Colonic mucosa (tissue), 4 donors: ENCODE measurements at regions not wholly inside any gene's neighbourhood (a gene's known extent, or its start where the extent isn't known, plus 50 kb on each side); places are given as distances from the start of the nearest gene placed in this dataset.

ENCODE experiments used
- DNase-seq: peaks from one replicate; pipeline ENCODE4 v3.0.0-alpha.2; 2020
- H3K27ac ChIP-seq: fragments of 200-600 bp; one replicate; pipeline ENCODE4 v1.8.0; 2021
- H3K27me3 ChIP-seq: fragments of 200-600 bp; one replicate; pipeline ENCODE4 v1.8.0; 2021
- H3K36me3 ChIP-seq: fragments of 200-600 bp; one replicate; pipeline ENCODE4 v1.8.0; 2021
- H3K4me1 ChIP-seq: fragments of 200-600 bp; one replicate; pipeline ENCODE4 v1.8.0; 2021; ENCODE audit warnings: mild to moderate bottlenecking
- H3K4me3 ChIP-seq: fragments of 200-600 bp; one replicate; pipeline ENCODE4 v1.8.0; 2021
- H3K9ac ChIP-seq, 2 donors: one replicate each; pipeline ENCODE4 v1.7.0; 2013; ENCODE audit warnings: control low read depth in 2 of 2, low read depth in 2 of 2, low read length in 2 of 2
- H3K9me3 ChIP-seq: fragments of 200-600 bp; one replicate; pipeline ENCODE4 v1.8.0; 2021
- intact Hi-C: fragments of 100-400 bp; cut with DNase I; formaldehyde crosslinking; loops from one replicate; pipeline ENCODE4 v1.14.1; 2022
- TF ChIP-seq, protein P1 (sequence below): fragments of 200-600 bp; IDR thresholded peaks from one replicate; pipeline ENCODE4 v1.8.0; 2022; ENCODE audit warnings: antibody characterized with exemption, mild to moderate bottlenecking
- donor health status: healthy.
- donor health status: DM: no; HTN: no; CAD: no.
- donor health status: DM: no; HTN: no; CAD: no.

DNA sequence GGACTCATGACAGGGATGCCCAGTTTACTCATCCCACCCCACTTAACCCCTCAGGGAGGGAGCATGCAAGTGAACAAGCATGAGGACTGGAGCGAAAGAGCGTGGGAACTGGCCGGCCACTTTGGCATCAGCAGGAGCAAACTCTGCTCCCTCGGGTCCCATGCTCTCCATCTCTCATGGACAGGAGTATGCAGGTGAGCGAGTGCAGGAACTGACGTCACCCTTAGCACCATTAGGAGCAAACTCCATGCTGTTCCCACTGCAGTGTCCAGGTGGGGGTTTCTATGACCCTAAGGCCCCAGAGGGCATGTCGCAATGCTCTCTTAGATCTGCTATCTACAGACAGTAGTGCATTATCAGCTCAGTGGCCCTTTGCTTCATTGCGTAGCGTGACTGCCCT is 821.8 kb upstream of the LRFN5 start:
- Histone ChIP-seq H3K9me3 (no peaks in the 10 kb centered on the region), H3K9ac (no peak overlapping the region), H3K27me3 (no peaks in the 10 kb centered on the region), H3K36me3 (no peaks in the 10 kb centered on the region), H3K27ac (no peak overlapping the region), H3K4me1 (no peaks in the 10 kb centered on the region), H3K4me3 (no peak overlapping the region)
- TF ChIP-seq, protein P1, sequence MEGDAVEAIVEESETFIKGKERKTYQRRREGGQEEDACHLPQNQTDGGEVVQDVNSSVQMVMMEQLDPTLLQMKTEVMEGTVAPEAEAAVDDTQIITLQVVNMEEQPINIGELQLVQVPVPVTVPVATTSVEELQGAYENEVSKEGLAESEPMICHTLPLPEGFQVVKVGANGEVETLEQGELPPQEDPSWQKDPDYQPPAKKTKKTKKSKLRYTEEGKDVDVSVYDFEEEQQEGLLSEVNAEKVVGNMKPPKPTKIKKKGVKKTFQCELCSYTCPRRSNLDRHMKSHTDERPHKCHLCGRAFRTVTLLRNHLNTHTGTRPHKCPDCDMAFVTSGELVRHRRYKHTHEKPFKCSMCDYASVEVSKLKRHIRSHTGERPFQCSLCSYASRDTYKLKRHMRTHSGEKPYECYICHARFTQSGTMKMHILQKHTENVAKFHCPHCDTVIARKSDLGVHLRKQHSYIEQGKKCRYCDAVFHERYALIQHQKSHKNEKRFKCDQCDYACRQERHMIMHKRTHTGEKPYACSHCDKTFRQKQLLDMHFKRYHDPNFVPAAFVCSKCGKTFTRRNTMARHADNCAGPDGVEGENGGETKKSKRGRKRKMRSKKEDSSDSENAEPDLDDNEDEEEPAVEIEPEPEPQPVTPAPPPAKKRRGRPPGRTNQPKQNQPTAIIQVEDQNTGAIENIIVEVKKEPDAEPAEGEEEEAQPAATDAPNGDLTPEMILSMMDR, result no peak
- intact Hi-C loops, result no loop called here
- no peak for DNase-seq

DNA sequence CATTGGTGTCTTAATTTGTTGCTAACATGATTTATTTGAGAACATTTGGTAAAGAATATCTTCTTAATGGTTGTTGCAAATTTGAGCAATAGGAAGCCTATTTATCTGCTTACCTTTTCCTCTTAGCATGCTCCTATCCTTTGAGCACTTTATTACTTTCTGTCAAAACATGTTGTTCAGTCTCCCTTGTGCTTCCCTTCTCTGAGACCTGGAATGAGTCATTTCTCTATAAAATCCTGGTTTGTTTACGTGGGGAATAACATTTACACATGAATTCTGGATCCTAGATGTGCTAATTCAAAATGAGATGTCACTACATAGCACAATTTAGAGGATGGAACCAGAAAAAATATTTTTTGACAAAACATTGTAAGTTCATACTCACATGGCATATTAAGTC is 844.0 kb upstream of the LRFN5 start:
- no peak overlapping the region for H3K4me3 ChIP-seq
- intact Hi-C loops, result no loop called here

DNA sequence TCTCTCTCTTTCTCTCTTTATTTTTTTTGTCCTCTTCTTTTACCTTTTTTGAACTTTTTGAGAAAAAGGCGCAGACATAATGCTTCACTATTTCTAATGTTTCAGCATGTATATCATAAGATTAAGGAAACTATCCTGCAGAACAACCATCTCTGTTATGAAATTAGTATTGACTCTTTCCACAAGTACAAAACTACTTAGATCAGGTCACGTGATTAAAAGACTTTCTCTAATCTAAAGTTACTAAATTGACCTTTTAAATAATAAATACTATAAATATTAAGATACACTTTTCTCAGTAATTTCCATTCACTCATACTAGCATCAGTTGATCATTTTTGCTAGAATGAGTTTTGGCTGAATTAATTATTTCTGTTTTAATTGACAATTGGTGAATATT is 844.5 kb upstream of the LRFN5 start:
- no peak for DNase-seq

More for the DNA sequence above, 844.0 kb upstream of the LRFN5 start:
- no peak for DNase-seq
- Histone ChIP-seq H3K9me3 (no peaks in the 10 kb centered on the region), H3K27ac (no peak overlapping the region), H3K9ac (no peak overlapping the region), H3K27me3 (no peaks in the 10 kb centered on the region), H3K4me1 (no peaks in the 10 kb centered on the region), H3K36me3 (no peaks in the 10 kb centered on the region)
- TF ChIP-seq, protein P1, result no peak

DNA sequence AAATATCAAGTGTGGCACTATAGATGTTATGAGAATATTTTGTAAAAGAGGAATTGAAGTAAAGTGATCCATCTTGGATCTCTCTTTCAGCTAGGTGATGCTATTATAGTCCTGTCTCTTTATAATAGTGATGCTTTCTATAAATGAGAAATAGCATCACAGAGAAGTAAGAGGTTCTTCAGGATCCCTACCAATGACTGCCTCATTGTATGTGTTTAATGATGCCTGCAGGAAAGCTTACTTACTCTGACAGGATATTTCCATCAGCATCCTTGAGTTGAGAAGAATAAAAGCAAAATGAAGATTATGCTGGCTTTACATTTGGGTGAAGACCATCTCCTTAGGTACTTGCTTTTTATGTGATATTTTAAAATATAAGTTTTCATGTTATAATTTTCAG is 846.0 kb upstream of the LRFN5 start:
- no peaks in the 10 kb centered on the region for H3K27me3 ChIP-seq
- H3K9ac ChIP-seq, result no peak overlapping the region
- intact Hi-C loops, result no loop called here
- TF ChIP-seq, protein P1, result no peak
- no peaks in the 10 kb centered on the region for H3K9me3 ChIP-seq
- no peak overlapping the region for H3K27ac ChIP-seq
- no peak overlapping the region for H3K4me3 ChIP-seq
- no peak for DNase-seq
- no peaks in the 10 kb centered on the region for H3K4me1 ChIP-seq
- no peaks in the 10 kb centered on the region for H3K36me3 ChIP-seq

More for the DNA sequence above, 844.5 kb upstream of the LRFN5 start:
- TF ChIP-seq, protein P1, result no peak
- Histone ChIP-seq H3K36me3 (no peaks in the 10 kb centered on the region), H3K9me3 (no peaks in the 10 kb centered on the region), H3K27ac (no peak overlapping the region), H3K27me3 (no peaks in the 10 kb centered on the region), H3K9ac (no peak overlapping the region), H3K4me3 (no peak overlapping the region), H3K4me1 (no peaks in the 10 kb centered on the region)
- intact Hi-C loops, result no loop called here

DNA sequence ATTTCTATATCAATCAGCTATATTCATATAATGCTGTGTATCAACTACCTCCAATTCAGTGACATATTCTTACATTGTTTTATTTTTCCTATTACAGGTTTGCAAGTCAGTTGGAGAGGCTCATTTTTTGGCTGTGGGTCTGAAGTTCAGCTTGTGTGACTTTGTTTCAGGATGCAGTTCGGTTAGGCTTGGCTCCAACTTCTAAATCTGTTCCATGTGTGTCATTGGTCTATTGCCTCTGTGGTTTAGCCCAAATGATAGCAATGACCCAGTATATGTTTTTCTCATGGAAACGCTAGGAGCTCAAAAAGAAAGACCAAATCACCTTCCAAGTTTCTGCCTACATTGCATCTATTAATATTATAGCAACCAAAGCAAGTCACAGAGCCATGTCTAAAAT is 848.6 kb upstream of the LRFN5 start:
- TF ChIP-seq, protein P1, result no peak
- Histone ChIP-seq H3K9me3 (no peaks in the 10 kb centered on the region), H3K27me3 (no peaks in the 10 kb centered on the region), H3K4me1 (no peaks in the 10 kb centered on the region), H3K27ac (no peak overlapping the region), H3K9ac (no peak overlapping the region), H3K4me3 (no peak overlapping the region), H3K36me3 (no peaks in the 10 kb centered on the region)
- intact Hi-C loops, result no loop called here
- DNase-seq, result no peak
